ENCODE measurements at regions not wholly inside any gene's neighbourhood (a gene's known extent, or its start where the extent isn't known, plus 50 kb on each side); places are given as distances from the start of the nearest gene placed in this dataset.

GRCh38 chr1:67618285-67619018 lies 66.5 kb upstream of the GADD45A start:
- TF ChIP-seq POLR2A (IDR thresholded peaks at IDR 0.05; ENCODE audit: low read depth, low read length) (no peak), POLR2AphosphoS5 (IDR thresholded peaks at IDR 0.05; ENCODE audit: low read depth, low read length) (no peak)

Measured in GM12892 (cell line).